ENCODE measurements at regions not wholly inside any gene's neighbourhood (a gene's known extent, or its start where the extent isn't known, plus 50 kb on each side); places are given as distances from the start of the nearest gene placed in this dataset.

DNA sequence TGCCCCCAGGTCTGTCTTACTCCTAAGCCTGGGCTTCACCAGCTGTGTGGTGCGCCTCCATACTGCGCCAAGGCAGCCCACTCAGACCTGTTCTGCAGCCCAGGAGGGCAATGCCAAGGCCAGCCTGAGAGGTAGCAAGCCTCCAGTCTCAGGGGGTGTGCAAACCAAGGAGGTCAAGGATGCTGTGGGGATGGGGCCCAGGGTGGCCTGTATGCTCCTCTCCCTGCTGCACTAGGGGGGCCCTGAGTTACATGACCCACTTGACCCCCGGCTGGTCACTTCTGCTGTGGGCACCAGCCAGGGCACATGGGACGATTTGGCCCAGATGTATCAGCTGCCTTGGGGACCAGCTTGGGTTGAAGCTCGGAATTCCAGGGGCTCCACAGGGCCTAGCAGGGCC is 70.0 kb upstream of the SLC6A6 start:
- TF ChIP-seq POLR2AphosphoS5 (IDR thresholded peaks at IDR 0.05; ENCODE audit: borderline replicate concordance, low read depth, low read length) (no peak), EZH2 (IDR thresholded peaks at IDR 0.05) (no peak), FOXP2 (optimal IDR thresholded peaks at IDR 0.05; ENCODE audit: control extremely low read depth, extremely low read length, insufficient read depth) (no peak)

Measured in SK-N-MC (cell line).